SK-N-SH (cell line): ENCODE measurements at regions not wholly inside any gene's neighbourhood (a gene's known extent, or its start where the extent isn't known, plus 50 kb on each side); places are given as distances from the start of the nearest gene placed in this dataset.

ENCODE experiments used
- CTCF ChIP-seq: fragments of 200-600 bp; sonication (generic); IDR thresholded peaks from 2 replicates; pipeline ENCODE4 v1.6.1; 2017; ENCODE audit warnings: antibody characterized with exemption, mild to moderate bottlenecking, moderate library complexity
- EZH2phosphoT487 ChIP-seq: fragments of 200-600 bp; sonication (generic); IDR thresholded peaks from 2 replicates; pipeline ENCODE4 v1.6.1; 2017; ENCODE audit warnings: low read depth, mixed run types, mild to moderate bottlenecking, antibody characterized with exemption, moderate library complexity, borderline replicate concordance
- FOXJ3 ChIP-seq: sonication (generic); formaldehyde crosslinking; IDR thresholded peaks from 2 replicates; pipeline ENCODE4 v1.5.1; 2020; ENCODE audit warnings: mild to moderate bottlenecking, missing genetic modification reagents
- IRF3 ChIP-seq: fragments of 150-350 bp; IDR thresholded peaks from 2 replicates; pipeline ENCODE4 v1.6.1; 2016; ENCODE audit warnings: mild to moderate bottlenecking, low read depth, low read length
- JUND ChIP-seq: IDR thresholded peaks from 2 replicates; pipeline ENCODE4 v1.4.0; 2012
- MAX ChIP-seq: IDR thresholded peaks from 2 replicates; pipeline ENCODE4 v1.4.0; 2012; ENCODE audit warnings: low read depth
- NFIC ChIP-seq: IDR thresholded peaks from 2 replicates; pipeline ENCODE4 v1.4.0; 2012; ENCODE audit warnings: borderline replicate concordance
- POLR2AphosphoS5 ChIP-seq: IDR thresholded peaks from 2 replicates; pipeline ENCODE4 v1.6.1; 2012; ENCODE audit warnings: low read depth, low read length
- RAD21 ChIP-seq: IDR thresholded peaks from 2 replicates; pipeline ENCODE4 v1.6.1; 2012; ENCODE audit warnings: mild to moderate bottlenecking, low read length
- SMC3 ChIP-seq: IDR thresholded peaks from 2 replicates; pipeline ENCODE4 v1.6.1; 2012; ENCODE audit warnings: low read depth, low read length, improper control_type of control experiment
- TAF1 ChIP-seq: IDR thresholded peaks from 2 replicates; pipeline ENCODE4 v1.6.1; 2012; ENCODE audit warnings: low read depth, mild to moderate bottlenecking, low read length, moderate library complexity, borderline replicate concordance
- YY1 ChIP-seq: IDR thresholded peaks from 2 replicates; pipeline ENCODE4 v1.4.0; 2012; ENCODE audit warnings: low read depth, mild to moderate bottlenecking

GRCh38 chr19:57028804-57029525 is 90.8 kb upstream of the USP29 start:
- no peak for TF ChIP-seq MAX
- TF ChIP-seq FOXJ3 (CRISPR knock-in tag), result no peak
- no peak for TF ChIP-seq CTCF
- no peak for TF ChIP-seq EZH2phosphoT487
- no peak for TF ChIP-seq NFIC
- TF ChIP-seq IRF3, result no peak
- TF ChIP-seq POLR2AphosphoS5, result no peak
- no peak for TF ChIP-seq YY1
- TF ChIP-seq RAD21, result no peak
- no peak for TF ChIP-seq TAF1
- TF ChIP-seq JUND, result no peak
- TF ChIP-seq SMC3, result no peak
